WTC11 (cell line): ENCODE measurements at regions not wholly inside any gene's neighbourhood (a gene's known extent, or its start where the extent isn't known, plus 50 kb on each side); places are given as distances from the start of the nearest gene placed in this dataset.

ENCODE experiments used
- ETV6 ChIP-seq: sonication (generic); formaldehyde crosslinking; IDR thresholded peaks from 2 replicates; pipeline ENCODE4 v1.8.1; 2022; ENCODE audit warnings: mild to moderate bottlenecking, missing genetic modification reagents
- IRF1 ChIP-seq: sonication (generic); formaldehyde crosslinking; IDR thresholded peaks from 2 replicates; pipeline ENCODE4 v1.8.0; 2023; ENCODE audit warnings: missing genetic modification reagents
- ZNF281 ChIP-seq: sonication (generic); formaldehyde crosslinking; IDR thresholded peaks from 2 replicates; pipeline ENCODE4 v1.8.0; 2023; ENCODE audit warnings: mild to moderate bottlenecking, missing genetic modification reagents
- TF ChIP-seq, protein P1 (sequence below): fragments of 200-600 bp; IDR thresholded peaks from 2 replicates; pipeline ENCODE4 v1.8.0; 2022; ENCODE audit warnings: antibody characterized with exemption
- TF ChIP-seq, protein P2 (sequence below): sonication (generic); formaldehyde crosslinking; IDR thresholded peaks from 2 replicates; pipeline ENCODE4 v1.8.1; 2022; ENCODE audit warnings: mild to moderate bottlenecking, moderate library complexity, missing genetic modification reagents
- TF ChIP-seq, protein P3 (sequence below): sonication (generic); formaldehyde crosslinking; IDR thresholded peaks from 2 replicates; pipeline ENCODE4 v1.8.0; 2022; ENCODE audit warnings: missing genetic modification reagents

DNA sequence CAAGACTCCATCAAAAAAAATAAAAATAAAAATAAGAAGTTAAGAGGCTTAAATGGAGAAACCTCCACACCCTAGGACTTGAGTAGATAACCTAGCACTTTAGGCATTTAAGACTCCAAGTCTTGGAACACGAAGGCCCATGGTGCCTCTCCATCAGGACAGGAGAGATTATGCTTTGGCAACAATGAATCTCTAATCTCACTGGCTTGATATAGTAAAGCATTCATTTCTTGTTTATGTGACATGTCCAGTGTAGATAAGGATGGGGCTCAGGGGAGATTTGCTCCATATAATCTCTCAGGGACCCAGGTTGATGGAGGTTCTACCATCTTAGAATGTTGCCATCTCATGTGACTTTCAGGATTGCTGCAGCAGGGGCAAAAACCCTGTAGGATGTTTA is 117.7 kb upstream of the FUT8 start:
- TF ChIP-seq ETV6 (CRISPR knock-in tag) (no peak), IRF1 (CRISPR knock-in tag) (no peak), ZNF281 (CRISPR knock-in tag) (no peak)
- TF ChIP-seq, protein P1, sequence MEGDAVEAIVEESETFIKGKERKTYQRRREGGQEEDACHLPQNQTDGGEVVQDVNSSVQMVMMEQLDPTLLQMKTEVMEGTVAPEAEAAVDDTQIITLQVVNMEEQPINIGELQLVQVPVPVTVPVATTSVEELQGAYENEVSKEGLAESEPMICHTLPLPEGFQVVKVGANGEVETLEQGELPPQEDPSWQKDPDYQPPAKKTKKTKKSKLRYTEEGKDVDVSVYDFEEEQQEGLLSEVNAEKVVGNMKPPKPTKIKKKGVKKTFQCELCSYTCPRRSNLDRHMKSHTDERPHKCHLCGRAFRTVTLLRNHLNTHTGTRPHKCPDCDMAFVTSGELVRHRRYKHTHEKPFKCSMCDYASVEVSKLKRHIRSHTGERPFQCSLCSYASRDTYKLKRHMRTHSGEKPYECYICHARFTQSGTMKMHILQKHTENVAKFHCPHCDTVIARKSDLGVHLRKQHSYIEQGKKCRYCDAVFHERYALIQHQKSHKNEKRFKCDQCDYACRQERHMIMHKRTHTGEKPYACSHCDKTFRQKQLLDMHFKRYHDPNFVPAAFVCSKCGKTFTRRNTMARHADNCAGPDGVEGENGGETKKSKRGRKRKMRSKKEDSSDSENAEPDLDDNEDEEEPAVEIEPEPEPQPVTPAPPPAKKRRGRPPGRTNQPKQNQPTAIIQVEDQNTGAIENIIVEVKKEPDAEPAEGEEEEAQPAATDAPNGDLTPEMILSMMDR, result no peak
- TF ChIP-seq, protein P2, sequence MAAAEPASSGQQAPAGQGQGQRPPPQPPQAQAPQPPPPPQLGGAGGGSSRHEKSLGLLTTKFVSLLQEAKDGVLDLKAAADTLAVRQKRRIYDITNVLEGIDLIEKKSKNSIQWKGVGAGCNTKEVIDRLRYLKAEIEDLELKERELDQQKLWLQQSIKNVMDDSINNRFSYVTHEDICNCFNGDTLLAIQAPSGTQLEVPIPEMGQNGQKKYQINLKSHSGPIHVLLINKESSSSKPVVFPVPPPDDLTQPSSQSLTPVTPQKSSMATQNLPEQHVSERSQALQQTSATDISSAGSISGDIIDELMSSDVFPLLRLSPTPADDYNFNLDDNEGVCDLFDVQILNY, result no peak
- TF ChIP-seq, protein P3, sequence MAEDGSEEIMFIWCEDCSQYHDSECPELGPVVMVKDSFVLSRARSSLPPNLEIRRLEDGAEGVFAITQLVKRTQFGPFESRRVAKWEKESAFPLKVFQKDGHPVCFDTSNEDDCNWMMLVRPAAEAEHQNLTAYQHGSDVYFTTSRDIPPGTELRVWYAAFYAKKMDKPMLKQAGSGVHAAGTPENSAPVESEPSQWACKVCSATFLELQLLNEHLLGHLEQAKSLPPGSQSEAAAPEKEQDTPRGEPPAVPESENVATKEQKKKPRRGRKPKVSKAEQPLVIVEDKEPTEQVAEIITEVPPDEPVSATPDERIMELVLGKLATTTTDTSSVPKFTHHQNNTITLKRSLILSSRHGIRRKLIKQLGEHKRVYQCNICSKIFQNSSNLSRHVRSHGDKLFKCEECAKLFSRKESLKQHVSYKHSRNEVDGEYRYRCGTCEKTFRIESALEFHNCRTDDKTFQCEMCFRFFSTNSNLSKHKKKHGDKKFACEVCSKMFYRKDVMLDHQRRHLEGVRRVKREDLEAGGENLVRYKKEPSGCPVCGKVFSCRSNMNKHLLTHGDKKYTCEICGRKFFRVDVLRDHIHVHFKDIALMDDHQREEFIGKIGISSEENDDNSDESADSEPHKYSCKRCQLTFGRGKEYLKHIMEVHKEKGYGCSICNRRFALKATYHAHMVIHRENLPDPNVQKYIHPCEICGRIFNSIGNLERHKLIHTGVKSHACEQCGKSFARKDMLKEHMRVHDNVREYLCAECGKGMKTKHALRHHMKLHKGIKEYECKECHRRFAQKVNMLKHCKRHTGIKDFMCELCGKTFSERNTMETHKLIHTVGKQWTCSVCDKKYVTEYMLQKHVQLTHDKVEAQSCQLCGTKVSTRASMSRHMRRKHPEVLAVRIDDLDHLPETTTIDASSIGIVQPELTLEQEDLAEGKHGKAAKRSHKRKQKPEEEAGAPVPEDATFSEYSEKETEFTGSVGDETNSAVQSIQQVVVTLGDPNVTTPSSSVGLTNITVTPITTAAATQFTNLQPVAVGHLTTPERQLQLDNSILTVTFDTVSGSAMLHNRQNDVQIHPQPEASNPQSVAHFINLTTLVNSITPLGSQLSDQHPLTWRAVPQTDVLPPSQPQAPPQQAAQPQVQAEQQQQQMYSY (CRISPR knock-in tag), result no peak
